LoVo (cell line): ENCODE measurements at regions not wholly inside any gene's neighbourhood (a gene's known extent, or its start where the extent isn't known, plus 50 kb on each side); places are given as distances from the start of the nearest gene placed in this dataset.

Experiments used
- DNase-seq: peaks from one replicate; pipeline ENCODE4 v3.0.0-alpha.2; 2016; ENCODE audit warnings: low spot score

DNA sequence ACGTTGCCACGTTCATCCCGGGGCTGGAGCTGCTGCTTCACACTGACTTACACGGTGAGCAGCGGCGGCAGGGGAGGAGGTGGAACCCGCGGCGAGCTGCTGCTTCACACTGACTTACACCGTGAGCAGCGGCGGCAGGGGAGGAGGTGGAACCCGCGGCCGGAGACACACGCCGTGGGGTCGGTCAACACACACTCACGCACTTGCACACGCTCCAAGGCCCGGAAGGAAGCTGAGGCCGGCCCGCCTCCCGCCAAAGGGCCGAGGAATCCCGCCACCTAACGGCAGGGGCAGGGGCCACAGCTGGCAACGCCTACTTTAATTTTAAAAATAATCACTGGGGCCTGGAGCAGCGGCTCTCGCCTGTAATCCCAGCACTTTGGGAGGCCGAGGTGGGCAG, 94.4 kb upstream of the FOXC1 start:
- DNase-seq, result no peak

- DNase-seq, result no peak
Measured at GRCh38 chr6:1515781-1516180, 93.9 kb upstream of the FOXC1 start.

DNA sequence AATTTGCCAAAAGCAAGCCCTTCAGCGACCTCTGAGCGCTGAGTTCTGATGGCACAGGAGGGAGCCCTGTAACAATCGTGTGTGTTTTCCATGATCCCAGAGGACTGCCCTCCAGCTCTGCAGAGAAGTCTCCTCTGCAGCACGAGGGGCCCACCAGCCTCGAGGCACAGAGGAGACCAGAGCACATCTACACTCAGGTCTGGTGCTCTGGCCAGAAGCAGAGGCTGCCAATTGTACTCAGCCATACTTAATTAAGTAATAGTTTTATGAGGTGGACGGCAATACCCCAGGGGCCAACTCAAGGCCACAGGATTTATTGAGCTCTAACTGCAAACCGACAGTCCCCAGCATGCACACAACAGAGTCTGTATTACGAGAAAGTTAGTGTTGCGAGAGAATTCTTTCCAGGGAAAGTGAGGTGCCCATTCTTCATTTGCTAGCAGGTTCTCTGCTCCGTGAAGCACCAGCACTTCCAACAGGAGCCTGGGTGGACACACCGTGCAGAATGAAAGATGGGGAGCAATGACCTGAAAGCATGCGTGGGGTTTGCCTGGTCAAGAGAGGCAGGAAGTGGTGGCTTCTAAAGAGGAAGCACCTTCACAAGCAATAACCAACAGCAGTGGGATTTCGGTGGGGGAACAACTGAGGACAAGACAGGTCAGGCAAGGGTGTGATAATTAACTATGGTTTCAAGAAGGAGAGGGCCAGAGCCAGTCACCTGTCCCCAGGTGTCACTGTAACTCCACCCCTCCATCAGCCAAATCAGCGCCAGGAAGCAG, 92.8 kb upstream of the FOXC1 start:
- DNase-seq, result no peak

- no peak for DNase-seq
Measured at GRCh38 chr6:1518855-1519254, 90.9 kb upstream of the FOXC1 start.

DNA sequence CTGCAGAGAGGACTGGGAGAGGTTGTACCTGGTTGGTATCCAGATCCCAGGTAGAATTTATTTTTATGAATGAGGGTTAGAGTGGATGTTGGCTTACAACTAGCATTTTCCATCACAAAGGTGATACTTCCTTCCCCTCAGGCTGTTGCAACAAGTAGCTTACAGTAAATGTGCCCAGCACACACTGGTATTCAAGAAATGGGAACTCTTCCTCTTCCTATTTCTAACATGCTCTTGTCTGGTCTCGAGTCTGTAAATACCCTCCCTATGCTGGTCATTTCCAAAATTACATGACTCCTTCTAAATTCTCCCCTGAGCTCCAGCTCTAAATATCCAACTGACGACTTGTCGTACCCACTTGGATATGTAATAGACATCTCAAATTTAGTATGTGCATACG, 90.1 kb upstream of the FOXC1 start:
- DNase-seq, result no peak

DNA sequence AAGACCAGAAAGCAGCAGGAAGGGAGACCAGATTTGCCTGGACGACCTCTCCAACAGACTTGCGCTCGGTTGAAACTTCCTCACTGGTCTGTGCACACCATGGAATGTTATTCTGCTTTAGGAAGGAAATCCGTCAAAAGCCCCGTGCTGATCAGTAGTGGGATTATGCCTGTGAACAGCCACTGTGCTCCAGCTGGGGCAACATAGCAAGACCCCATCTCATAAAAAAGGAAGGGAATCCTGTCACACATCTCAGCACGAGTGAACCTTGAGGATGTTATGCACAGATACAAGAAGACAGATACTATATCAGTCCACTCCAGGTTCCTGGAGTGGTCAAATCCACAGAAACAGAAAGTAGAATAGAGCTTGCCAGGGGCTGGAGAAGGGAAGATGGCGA, 86.9 kb upstream of the FOXC1 start:
- no peak for DNase-seq

DNA sequence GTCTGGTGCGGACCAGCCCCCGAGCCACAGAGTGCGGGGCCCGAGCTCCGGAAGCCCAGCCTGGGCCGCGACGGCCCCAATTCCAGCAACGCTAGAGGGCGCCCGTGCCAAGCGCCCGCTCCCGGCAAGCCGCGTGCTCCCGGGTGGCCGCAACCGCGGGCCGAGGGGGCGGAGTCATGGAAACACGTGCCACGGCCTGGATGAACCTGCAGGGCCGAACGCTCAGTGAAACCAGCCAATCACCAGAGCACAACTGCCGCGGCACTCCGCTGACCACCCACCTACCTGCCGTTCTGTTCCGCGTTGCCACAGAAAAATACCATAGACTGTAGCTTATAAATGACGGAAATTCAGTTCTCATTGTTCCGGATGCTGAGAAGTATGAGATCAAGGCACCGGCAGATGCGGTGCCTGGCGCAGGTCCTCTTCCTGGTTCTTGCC, 85.7 kb upstream of the FOXC1 start:
- DNase-seq, result no peak

GRCh38 chr6:1525364-1526038, 84.2 kb upstream of the FOXC1 start:
- DNase-seq, result no peak

- DNase-seq, result no peak
Measured at GRCh38 chr6:1526398-1527072, 83.2 kb upstream of the FOXC1 start.

- DNase-seq, result no peak
Measured at GRCh38 chr6:1527073-1527457, 82.7 kb upstream of the FOXC1 start.

DNA sequence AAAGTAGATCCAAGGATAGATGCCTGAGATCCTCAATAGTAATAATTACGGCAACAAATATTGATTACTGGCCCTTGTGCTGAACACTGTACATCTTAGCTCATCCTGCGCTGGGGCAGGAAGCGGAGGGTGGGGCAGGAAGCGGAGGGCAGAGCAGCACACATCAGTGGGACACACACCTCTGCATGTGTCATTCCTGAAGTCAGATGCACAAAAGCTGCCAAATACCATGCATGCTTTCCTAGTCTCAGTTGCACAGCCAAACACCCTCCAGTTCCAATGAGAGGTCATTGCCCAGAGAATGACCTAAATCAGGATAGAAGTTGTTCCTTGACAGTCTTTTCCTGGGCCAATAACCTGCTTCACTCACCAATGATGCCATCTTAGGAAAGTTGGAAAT, 74.4 kb upstream of the FOXC1 start:
- no peak for DNase-seq

- no peak for DNase-seq
Measured at GRCh38 chr6:1536526-1537429, 72.9 kb upstream of the FOXC1 start.

DNA sequence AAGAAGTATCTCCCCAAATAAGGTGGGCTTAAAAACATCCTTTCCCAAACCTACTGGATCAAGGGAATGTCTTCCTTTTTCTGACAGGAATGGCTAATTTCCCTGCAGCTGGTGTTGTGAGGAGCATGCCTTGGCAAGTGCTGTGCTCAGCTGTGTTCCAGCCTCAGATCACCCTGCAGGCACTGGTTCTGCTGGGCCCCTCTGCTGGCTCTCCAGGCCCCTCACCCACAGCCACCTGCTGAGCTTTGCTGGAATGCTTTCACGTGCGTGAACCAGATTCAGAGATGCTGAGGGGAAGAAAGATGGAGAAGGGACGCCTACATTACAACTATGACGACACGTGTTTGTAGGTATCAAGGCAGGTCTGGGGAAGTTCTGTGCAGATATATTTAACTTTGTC, 71.3 kb upstream of the FOXC1 start:
- no peak for DNase-seq

DNA sequence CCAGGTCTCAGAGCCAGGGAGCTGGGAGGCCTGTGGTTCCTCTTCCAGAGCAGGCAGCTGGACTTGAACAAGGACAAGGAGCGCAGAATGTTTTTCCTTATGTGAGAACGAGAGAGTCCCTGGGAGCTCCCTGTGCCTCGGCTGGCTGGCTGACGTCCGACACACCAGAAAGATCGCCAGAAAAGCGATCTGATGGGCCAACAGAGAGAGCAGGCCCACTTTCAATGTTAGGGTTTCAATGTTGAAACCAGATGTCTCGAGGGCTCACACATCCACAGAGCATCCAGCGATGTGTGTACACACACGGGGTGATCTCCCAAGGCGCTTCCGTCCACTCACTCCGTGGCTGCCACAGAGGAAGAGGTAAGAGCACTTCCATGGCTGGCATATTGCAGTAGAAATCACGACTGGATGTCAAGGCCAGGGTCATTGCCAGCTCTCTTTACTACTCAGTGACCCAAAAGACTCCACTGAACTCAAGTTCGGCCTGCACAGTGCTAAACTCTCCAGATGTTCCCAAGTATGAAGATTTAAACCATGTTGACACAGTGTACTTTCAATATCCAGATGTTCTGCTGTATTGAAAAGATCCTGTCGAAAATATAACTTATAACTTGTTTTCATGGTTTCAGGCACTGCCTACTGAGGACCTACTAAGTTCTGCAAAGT, 70.8 kb upstream of the FOXC1 start:
- no peak for DNase-seq

- DNase-seq, result no peak
Measured at GRCh38 chr6:1540864-1541521, 68.7 kb upstream of the FOXC1 start.

DNA sequence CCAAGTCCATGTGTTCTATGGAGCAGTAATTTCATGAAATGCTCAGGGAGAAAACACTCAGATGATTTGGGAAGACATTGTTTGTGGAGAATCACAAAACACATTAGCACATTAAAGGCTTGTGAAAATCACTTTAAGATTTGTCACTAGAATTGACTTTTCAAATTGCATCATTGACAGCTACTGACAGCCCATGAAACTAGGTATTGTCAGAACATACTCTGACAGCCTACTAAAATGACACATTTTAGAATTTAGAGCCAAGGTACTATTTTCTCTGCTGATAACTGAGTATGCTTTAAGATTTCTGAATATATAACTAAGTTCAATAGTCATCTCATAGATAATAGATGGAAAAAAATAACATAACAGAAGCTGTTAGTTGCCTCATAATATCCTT, 67.4 kb upstream of the FOXC1 start:
- DNase-seq, result no peak

DNA sequence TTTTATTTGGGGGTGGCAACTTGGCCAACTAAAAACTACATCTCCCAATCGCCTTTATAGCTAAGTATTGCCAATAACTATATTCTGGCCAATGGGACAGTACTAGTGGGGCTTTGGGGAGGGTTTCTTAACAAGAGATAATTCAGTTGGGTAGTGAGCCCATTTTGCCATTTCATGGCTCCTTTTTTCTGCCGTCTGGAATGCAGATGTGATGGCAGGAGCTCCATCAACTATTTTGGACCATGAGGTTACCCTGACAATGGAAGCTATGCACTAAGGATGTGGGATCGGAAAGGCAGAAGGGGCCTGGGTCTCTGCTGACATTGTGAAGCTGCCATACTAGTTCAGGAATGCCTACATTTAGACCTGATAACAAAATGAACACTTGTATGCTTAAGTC, 67.0 kb upstream of the FOXC1 start:
- DNase-seq, result no peak

DNA sequence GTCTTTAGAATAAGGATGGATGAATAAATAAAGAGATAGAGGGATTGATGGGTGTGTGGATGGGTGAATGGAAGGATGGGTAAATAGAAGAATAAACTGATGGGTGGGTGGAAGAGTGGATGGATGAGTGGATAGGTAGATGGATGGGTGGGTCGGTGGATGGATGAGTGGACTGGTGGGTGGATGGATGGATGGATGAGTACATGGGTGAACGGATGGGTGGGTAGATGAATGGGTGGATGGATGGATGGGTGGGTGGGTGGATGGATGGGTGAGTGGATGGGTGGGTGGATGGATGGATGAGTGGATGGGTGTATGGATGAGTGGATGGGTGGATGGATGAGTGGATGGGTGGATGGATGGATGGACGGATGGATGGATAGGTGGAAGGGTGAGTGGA, 65.7 kb upstream of the FOXC1 start:
- no peak for DNase-seq

DNA sequence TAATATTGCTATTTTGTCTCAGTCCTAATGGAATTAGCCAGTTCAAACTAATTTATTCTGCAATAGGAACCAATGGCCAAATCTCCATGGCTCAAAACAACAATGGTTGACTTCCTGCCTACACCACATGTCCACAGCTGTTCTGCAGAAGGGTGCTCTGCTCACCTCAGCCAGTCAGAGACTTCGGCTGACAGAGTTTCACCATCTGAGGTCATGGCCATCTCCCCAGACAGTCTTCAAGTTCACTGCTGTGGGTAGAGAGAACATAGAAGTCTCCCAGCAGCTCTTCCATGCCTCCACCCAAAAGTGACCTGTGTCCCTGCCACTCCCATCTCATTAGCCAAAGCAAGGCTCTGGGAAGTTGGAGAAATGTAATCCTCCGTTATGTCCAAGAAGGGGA, 65.1 kb upstream of the FOXC1 start:
- DNase-seq, result no peak

- DNase-seq, result no peak
Measured at GRCh38 chr6:1545654-1546053, 64.1 kb upstream of the FOXC1 start.

- DNase-seq, result no peak
Measured at GRCh38 chr6:1547785-1548184, 61.9 kb upstream of the FOXC1 start.
